GM19395 (cell line): ENCODE measurements at regions not wholly inside any gene's neighbourhood (a gene's known extent, or its start where the extent isn't known, plus 50 kb on each side); places are given as distances from the start of the nearest gene placed in this dataset.

Experiments
- ATAC-seq: cut with Tn5 transposase; IDR thresholded peaks from one replicate; pipeline ENCODE4 v1.9.1; 2021; ENCODE audit warnings: mild to moderate bottlenecking, moderate library complexity; ENCODE audit not compliant: unreplicated experiment

DNA sequence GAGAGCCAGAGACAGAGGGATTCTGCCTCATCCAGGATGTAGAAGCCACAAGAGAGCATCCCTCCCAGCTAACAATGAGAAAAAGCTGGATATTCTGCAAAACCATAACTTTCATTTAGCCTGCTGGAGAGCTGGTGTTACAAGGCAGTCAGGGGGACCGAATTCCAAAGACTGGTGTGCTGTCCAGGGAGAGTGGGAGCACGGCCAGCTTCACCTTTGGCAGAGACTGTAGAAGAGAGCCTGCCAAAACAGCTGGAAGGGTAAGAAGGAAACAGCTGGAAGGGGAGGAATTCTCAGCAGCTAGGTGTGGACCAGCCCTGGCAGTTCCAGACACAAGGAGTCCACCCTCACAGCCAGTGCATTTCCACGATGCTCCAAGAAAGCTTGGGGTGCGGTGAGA, 109.9 kb upstream of the LINGO1 start:
- ATAC-seq = no peak

DNA sequence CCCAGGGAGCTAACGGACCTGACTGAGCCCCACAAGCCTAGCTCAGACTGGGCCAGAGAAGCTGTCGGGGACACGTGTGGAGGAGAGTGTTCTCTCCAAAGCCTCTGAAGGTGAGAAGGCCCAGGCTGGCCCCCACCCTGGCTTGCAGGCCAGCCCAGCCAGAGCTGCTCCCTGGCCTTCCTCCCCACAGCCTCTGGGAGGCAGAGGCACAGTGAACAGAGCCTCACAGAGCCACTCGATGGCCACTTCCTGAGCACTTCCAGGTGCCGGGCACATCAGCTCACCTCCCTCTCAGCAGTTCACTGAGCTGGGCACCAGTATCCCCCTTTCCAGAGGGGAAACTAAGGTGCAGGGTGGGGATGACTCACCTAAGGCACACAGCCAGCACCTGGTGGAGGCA, 109.4 kb upstream of the LINGO1 start:
- no peak for ATAC-seq

DNA sequence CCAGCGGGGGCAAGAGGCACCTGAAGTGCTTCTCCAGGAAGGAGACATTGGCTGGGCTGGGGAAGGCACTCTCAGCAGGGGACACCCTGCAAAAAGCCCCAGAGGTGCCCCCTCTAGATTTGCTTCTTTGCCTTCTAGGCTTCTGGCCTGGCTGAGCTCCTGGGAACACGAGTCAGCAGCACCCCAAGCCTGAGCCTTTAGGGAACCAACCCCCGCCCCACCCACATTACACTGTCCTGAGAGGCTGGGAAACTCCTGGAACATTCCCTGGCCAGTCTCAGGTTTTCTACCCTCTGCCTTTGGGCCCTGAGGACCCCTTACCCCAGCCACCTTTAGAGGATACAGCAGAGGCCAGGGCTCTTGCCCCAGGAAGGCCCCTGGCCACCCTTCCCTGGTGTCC, 108.4 kb upstream of the LINGO1 start:
- ATAC-seq = no peak

- ATAC-seq = no peak
These were observed 107.1 kb upstream of the LINGO1 start for GRCh38 chr15:77739591-77740378.

GRCh38 chr15:77738441-77739302, 106.0 kb upstream of the LINGO1 start:
- ATAC-seq = no peak

- no peak for ATAC-seq
These were observed 105.3 kb upstream of the LINGO1 start for GRCh38 chr15:77738038-77738370.

GRCh38 chr15:77737238-77738037, 104.7 kb upstream of the LINGO1 start:
- ATAC-seq = no peak

DNA sequence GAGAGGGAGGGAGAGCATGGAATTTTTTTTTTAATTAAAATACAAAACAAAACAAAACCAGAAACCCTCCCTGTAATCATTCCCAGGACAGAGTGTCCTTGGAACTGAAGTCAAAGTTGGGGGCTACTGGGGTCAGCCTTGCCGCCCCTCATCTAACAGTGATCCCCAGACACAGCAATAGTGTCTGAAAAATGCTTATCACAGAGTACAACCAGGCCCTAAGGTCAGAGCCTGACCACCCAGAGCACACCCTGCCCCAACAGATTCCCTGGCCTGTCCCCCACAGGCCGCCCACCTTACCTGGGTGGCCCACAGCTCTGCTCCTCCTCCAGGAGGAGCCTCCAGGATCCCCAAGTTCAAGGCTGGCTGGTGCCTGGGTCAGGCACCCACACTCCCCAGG, 101.6 kb upstream of the LINGO1 start:
- ATAC-seq = no peak

DNA sequence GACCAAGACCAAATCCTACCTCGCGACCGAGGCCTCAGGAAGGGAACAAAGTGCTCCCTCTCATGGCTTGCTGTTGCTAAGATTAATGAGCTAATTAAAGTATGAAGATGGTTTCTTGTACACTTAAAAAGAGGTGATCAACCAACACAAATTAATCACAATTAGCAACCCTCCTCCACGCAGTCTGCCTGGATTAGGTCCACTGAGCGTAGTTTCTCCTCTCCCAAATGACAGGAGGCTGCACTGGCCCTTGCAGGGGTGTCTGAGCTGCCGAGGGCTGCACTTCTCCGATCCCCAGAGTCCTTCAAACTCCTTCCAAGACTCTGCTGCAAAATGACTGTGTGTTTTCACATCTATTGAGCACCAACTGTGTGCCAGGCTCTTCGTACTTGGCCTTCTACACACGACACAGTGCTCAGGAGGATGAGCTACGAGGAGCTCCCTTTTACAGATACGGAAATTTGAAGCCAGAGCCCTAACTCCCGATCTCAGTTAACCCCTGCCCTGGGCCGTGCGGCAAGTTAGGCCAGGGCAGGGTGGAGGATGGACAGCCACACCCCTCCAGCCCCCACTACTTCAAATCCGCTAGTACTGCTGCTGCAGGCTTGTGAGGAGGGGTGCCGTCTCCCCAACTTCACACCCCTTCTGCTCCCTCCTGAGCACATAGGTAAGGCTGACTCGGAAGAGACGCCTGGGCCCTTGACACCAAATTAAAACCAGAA, 101.0 kb upstream of the LINGO1 start:
- no peak for ATAC-seq

DNA sequence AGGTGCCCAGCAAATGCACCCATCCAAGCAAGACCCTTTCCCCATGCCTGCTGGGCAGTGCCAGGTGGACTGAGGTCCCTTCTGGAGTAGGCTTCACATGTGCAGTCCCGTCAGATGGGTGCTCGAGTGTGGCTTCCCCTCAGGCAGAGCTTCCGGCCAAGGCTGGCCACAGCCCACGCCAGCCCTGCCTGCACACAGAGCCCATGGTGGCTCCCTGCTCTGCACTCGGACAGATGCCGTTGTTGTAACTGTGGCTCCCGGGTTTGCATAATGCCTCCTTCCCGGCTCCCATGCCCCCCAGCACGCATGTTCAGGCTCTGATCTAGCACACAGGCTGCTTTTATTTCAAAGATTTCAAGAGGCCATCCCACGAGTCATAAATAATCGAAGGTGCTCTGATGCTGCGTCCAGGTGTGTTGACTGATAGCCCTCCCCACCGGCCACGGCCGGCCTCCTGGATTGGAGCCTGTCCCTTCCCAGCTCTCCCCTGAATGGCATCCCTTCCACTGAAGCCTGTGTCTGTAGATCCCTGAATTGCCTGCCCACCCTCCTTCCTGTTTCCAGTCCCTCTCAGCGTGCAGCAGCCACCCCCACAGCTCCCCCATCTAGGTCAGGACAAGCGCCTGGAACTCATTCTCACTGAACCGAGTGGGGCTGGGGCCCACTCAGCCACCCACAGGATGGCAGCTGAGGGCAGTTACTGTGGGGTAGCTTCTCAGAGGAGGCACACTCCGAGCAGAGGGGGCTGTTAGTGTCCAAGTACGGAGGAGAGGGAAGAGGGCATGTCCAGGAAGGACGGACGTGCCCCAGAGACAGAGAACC, 100.0 kb upstream of the LINGO1 start:
- ATAC-seq = no peak

DNA sequence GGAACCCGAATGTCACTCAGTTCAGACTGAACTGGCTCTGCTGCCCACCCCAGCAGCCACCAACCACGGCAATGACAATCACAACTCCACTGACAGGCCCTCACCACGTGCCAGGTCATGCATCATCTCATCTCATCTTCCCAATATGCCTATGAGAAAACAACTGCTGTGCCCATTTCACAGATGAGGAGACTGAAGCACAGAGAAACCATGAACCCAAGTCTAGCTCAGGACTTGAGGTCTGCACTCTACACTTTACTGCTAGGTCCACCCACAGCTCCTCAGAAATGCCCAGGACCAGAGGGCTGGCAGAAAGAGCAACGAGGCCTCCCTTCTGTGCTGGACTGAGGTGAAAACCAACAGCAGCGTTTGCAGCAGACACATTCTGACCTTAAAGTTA, 99.2 kb upstream of the LINGO1 start:
- ATAC-seq = no peak

- ATAC-seq = no peak
These were observed 98.4 kb upstream of the LINGO1 start for GRCh38 chr15:77731067-77731466.

DNA sequence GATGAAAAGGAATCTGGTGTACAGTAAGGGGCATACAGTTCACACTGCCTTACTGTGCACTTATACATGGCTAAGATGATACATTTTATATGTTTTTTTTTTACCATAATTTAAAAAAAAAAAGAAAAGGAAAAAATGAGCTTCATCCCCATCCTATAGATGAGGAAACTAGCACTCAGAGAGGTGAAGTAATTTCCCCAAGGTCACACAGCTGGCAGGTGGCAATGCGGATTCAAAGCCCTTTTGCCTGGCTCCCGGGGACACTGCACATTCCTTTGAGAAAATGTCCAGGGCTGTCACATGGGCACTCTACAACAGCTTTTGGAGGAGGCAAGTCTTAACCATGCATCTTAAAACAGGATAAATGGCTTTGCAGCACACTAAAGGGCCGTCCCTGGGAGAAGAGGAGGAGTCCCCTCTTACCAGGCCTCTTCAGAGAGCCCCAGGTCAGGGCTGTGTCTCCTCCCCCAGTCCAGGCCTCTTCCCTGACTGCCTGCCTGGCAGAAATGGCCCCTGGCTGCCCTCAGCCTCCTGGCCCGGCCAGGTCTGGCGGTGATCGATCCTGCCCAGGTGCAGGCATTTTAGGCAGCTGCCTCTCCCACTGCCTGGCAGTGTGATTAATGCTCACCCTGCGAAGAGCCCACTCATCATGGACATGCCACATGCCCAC, 95.1 kb upstream of the LINGO1 start:
- no peak for ATAC-seq

- no peak for ATAC-seq
These were observed 92.0 kb upstream of the LINGO1 start for GRCh38 chr15:77724715-77725114.

- no peak for ATAC-seq
These were observed 91.0 kb upstream of the LINGO1 start for GRCh38 chr15:77723756-77724155.

DNA sequence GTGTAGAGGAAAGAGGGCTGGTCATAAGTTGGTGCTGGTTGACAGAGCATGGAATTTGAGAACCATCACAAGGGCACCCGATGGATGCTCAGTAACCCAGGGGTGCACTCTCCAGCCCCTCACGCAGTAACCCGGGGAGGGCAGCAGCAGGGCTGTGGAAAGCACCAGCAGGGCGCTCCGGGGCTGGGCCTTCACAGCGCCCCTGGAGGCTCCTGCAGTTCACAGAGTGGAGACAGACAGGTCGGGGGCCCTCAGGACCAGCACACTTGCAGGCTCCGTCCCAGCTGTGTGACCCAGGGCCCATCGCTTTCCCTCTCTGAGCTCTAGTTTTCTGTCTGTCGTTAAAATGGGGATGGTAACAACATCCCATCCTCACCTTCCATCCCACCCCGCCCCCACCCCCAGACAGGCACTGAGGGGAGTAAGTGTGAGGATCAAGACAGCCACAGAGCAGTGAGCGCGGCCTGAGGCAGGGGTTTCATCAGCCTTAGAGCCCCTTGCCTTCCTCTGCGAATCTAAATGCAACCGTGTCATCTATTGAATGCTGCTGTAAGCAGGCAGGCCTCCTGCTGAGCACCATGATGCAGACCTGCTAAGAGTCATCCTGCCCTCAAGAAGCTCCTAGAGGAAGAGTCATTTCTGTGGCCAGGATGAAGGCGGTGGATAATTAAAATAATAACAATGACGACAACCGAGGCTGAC, 90.2 kb upstream of the LINGO1 start:
- no peak for ATAC-seq

GRCh38 chr15:77721963-77722362, 89.3 kb upstream of the LINGO1 start:
- ATAC-seq = no peak

- no peak for ATAC-seq
These were observed 87.9 kb upstream of the LINGO1 start for GRCh38 chr15:77720655-77721054.

GRCh38 chr15:77720173-77720572, 87.5 kb upstream of the LINGO1 start:
- no peak for ATAC-seq
